CD4-positive, alpha-beta memory T cell (primary cell): ENCODE measurements at regions not wholly inside any gene's neighbourhood (a gene's known extent, or its start where the extent isn't known, plus 50 kb on each side); places are given as distances from the start of the nearest gene placed in this dataset.

Experiments
- CTCF ChIA-PET: fragments of 350-600 bp; sonication (Branson Sonifier 250); formaldehyde crosslinking; loops from one replicate; lab custom pipeline; 2021; ENCODE audit warnings: inconsistent platforms; ENCODE audit not compliant: partially characterized antibody; lab: Charles Lee
- POLR2A ChIA-PET: fragments of 350-600 bp; sonication (Branson Sonifier 250); formaldehyde crosslinking; loops from one replicate; lab custom pipeline; 2021; ENCODE audit not compliant: partially characterized antibody; lab: Charles Lee
- DNase-seq, 5 donors: peaks; one replicate each; pipeline versions ENCODE4 v3.0.0 to v3.0.0-alpha.2; 2020 to 2022; ENCODE audit warnings: mixed read lengths in 1 of 5
- H3K27ac ChIP-seq: one replicate; pipeline ENCODE4 v1.7.0; 2013; ENCODE audit warnings: low read depth, low read length
- H3K27me3 ChIP-seq: 2 replicates; pipeline ENCODE4 v1.7.0; 2013; ENCODE audit warnings: mild to moderate bottlenecking, low read length, moderate library complexity; ENCODE audit not compliant: insufficient read depth
- H3K36me3 ChIP-seq: 2 replicates; pipeline ENCODE4 v1.7.0; 2013; ENCODE audit warnings: mild to moderate bottlenecking, low read length, moderate library complexity; ENCODE audit not compliant: insufficient read depth
- H3K4me1 ChIP-seq: 2 replicates; pipeline ENCODE4 v1.7.0; 2013; ENCODE audit warnings: mild to moderate bottlenecking, low read length, moderate library complexity; ENCODE audit not compliant: insufficient read depth
- H3K4me3 ChIP-seq, 2 donors: one replicate each; pipeline ENCODE4 v1.7.0; 2013; ENCODE audit warnings: low read length in 2 of 2, mild to moderate bottlenecking in 1 of 2
- H3K9me3 ChIP-seq, 2 donors: one replicate each; pipeline ENCODE4 v1.7.0; 2013; ENCODE audit warnings: low read length in 2 of 2, control low read depth in 1 of 2; ENCODE audit not compliant: control insufficient read depth in 1 of 2
- H3K27ac Mint-ChIP-seq, 7 donors: one replicate each; pipeline ENCODE4 v1.8.0; 2020 to 2021; ENCODE audit warnings: mixed read lengths in 7 of 7, mild to moderate bottlenecking in 6 of 7, inconsistent platforms in 3 of 7, moderate library complexity in 3 of 7
- H3K27me3 Mint-ChIP-seq, 2 donors: one replicate each; pipeline ENCODE4 v1.8.0; 2020 to 2021; ENCODE audit warnings: mixed read lengths in 2 of 2
- H3K36me3 Mint-ChIP-seq, 2 donors: one replicate each; pipeline ENCODE4 v1.8.0; 2020 to 2021; ENCODE audit warnings: mixed read lengths in 2 of 2, inconsistent platforms in 1 of 2, mild to moderate bottlenecking in 1 of 2
- H3K4me1 Mint-ChIP-seq, 4 donors: one replicate each; pipeline ENCODE4 v1.8.0; 2020 to 2021; ENCODE audit warnings: mixed read lengths in 4 of 4, mild to moderate bottlenecking in 1 of 4
- H3K4me3 Mint-ChIP-seq, 8 donors: one replicate each; pipeline ENCODE4 v1.8.0; 2020 to 2021; ENCODE audit warnings: mixed read lengths in 8 of 8, mild to moderate bottlenecking in 7 of 8, moderate library complexity in 6 of 8, inconsistent platforms in 3 of 8
- H3K9me3 Mint-ChIP-seq, 8 donors: one replicate each; pipeline ENCODE4 v1.8.0; 2020 to 2021; ENCODE audit warnings: mixed read lengths in 8 of 8, mild to moderate bottlenecking in 5 of 8, inconsistent platforms in 3 of 8, moderate library complexity in 1 of 8
- intact Hi-C: fragments of 100-400 bp; cut with micrococcal nuclease; formaldehyde crosslinking; loops from one replicate; pipeline ENCODE4 v1.15.1; 2023

DNA sequence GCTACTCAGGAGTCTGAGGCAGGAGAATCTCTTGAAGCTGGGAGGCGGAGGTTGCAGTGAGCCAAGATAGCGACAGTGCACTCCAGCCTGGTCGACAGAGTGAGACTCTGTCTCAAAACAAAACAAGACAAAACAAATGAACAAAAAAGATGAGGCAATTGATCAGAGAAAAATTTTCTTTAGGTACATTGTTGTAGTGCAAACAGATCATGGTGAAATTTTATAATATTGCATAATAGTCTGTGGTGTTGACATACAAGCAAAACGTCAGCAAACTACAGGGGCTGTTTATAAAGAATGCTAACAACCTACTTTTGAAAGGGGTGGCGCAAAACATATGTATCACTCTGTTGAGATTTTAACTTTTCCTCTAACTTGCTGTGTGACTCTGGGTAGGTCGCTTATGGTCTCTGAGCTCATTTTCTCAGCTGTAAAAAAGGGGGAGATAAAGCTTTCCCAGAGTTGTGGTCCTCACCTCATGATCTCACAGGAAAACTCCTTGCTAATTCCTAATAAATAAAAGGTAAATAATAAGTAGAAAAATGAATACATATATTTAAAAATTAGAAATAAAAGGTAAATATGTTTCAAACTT lies 64.8 kb upstream of the NUP160 start:
- POLR2A ChIA-PET: no interaction called here
- H3K36me3 Mint-ChIP-seq: no peaks in the 10 kb centered on the region
- no peak overlapping the region for H3K27ac ChIP-seq
- H3K27me3 Mint-ChIP-seq: no peaks in the 10 kb centered on the region
- intact Hi-C loops: no loop called here
- peaks cover 33% of the 10 kb centered on the region for H3K4me1 ChIP-seq
- H3K27ac Mint-ChIP-seq: peak overlapping the region in 2 of 7 donors; percentile 25 to 51
- H3K4me3 Mint-ChIP-seq: no peak overlapping the region
- H3K9me3 Mint-ChIP-seq: no peaks in the 10 kb centered on the region
- CTCF ChIA-PET: interaction anchor here (0.6 kb wide), 1 partner anchor 23 kb away, joined by 4 read pairs; no protein-coding TSS in a partner anchor
- H3K4me3 ChIP-seq: no peak overlapping the region
- H3K4me1 Mint-ChIP-seq: peaks cover 25 to 65% (median 43%) of the 10 kb centered on the region in 4 donors
- DNase-seq: no peak
- no peaks in the 10 kb centered on the region for H3K27me3 ChIP-seq
- H3K36me3 ChIP-seq: no peaks in the 10 kb centered on the region
- no peaks in the 10 kb centered on the region for H3K9me3 ChIP-seq

DNA sequence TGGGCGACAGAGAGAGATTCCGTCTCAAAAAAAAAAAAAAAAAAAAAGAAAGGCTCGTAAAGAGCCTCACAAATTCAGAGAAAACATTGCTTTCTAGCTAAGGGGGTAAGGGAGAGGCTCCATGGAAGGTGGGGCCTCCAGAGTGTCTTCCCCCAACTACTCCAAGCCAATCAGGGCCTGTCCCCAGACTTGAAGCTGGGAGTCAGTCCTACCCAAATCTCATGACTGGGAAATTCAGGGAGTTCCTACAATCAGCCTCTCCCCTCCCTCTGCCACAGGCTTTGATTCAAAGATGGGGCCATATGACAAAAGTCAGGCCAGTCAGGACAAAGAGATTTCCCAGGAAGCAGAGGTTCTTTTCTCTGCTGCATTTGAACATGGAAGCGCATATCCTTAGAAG lies 63.0 kb upstream of the NUP160 start:
- Mint-ChIP-seq H3K36me3 (no peaks in the 10 kb centered on the region), H3K27ac (peak overlapping the region in 3 of 7 donors; percentile 61 to 84 (median 77)), H3K4me3 (peak overlapping the region in 1 of 8 donors; percentile 44), H3K9me3 (no peaks in the 10 kb centered on the region), H3K4me1 (peaks cover 23 to 51% (median 37%) of the 10 kb centered on the region in 4 donors), H3K27me3 (no peaks in the 10 kb centered on the region)
- Histone ChIP-seq H3K27me3 (no peaks in the 10 kb centered on the region), H3K9me3 (no peaks in the 10 kb centered on the region), H3K4me1 (peaks cover 27% of the 10 kb centered on the region), H3K36me3 (no peaks in the 10 kb centered on the region), H3K27ac (no peak overlapping the region), H3K4me3 (no peak overlapping the region)
- CTCF ChIA-PET: no interaction called here
- DNase-seq: no peak
- intact Hi-C loops: no loop called here
- POLR2A ChIA-PET: no interaction called here

DNA sequence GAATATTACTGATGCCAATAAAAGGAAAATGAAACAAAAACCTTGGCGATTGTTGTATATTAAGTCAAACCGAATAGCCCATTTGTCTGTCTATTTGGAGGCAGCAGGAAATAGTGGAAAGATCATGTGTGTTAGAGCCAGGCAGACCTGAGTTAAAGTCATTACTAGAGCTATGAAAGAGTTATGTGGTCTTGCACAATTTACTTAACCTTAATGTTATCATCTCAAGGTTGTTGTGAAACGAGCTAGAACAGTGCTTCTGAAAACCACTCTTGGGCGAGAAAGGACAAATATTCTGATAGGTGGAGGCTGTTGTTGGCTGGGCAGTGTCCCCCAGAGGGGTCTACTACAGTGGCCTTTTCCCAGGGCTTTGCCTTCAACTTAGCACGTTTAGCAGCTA lies 60.0 kb upstream of the NUP160 start:
- Mint-ChIP-seq H3K4me3 (no peak overlapping the region), H3K27me3 (no peaks in the 10 kb centered on the region), H3K9me3 (no peaks in the 10 kb centered on the region), H3K4me1 (peaks cover 6 to 25% (median 17%) of the 10 kb centered on the region in 4 donors), H3K36me3 (no peaks in the 10 kb centered on the region), H3K27ac (no peak overlapping the region)
- DNase-seq: no peak
- Histone ChIP-seq H3K27ac (no peak overlapping the region), H3K4me3 (no peak overlapping the region), H3K36me3 (no peaks in the 10 kb centered on the region), H3K9me3 (no peaks in the 10 kb centered on the region), H3K4me1 (no peaks in the 10 kb centered on the region), H3K27me3 (no peaks in the 10 kb centered on the region)
- POLR2A ChIA-PET: interaction anchor here (0.7 to 1.6 kb wide), 3 partner anchors 8 to 23 kb away, joined by 3 to 6 read pairs (median 4); no protein-coding TSS in a partner anchor
- CTCF ChIA-PET: interaction anchor here (1.3 to 2.0 kb wide), 3 partner anchors 26 to 200 kb away, joined by 4 to 8 read pairs (median 5); no protein-coding TSS in a partner anchor
- intact Hi-C loops: no loop called here

DNA sequence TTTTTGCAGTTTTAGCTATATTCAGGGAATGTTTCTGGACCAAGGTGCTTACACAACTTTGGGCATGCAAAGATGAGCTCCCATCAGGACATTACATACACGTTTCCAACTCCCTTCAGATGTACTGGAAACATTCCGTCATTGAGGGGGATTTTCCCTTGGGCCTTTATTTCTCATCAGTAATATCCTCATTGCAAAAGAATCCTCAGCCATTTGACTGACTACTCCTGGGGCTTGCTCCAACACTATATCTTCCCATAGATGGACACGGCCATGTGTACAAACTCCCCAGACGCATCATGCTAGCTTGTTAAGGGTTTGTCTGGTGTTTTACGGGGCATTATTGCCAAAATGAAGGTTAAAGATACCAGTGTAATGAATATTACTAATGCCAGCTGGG lies 59.3 kb upstream of the NUP160 start:
- DNase-seq: no peak
- Histone ChIP-seq H3K4me3 (no peak overlapping the region), H3K36me3 (no peaks in the 10 kb centered on the region), H3K9me3 (no peaks in the 10 kb centered on the region), H3K4me1 (no peaks in the 10 kb centered on the region), H3K27me3 (no peaks in the 10 kb centered on the region), H3K27ac (no peak overlapping the region)
- H3K27me3 Mint-ChIP-seq: no peaks in the 10 kb centered on the region
- ChIA-PET CTCF (interaction anchor here (1.3 to 2.0 kb wide), 3 partner anchors 27 to 200 kb away, joined by 4 to 8 read pairs (median 5); no protein-coding TSS in a partner anchor), POLR2A (interaction anchor here (0.7 to 1.6 kb wide), 2 partner anchors 9 to 13 kb away, joined by 4 to 6 read pairs; no protein-coding TSS in a partner anchor)
- no peaks in the 10 kb centered on the region for H3K9me3 Mint-ChIP-seq
- intact Hi-C loops: no loop called here
- no peaks in the 10 kb centered on the region for H3K36me3 Mint-ChIP-seq
- H3K27ac Mint-ChIP-seq: no peak overlapping the region
- no peak overlapping the region for H3K4me3 Mint-ChIP-seq
- H3K4me1 Mint-ChIP-seq: peaks cover 6 to 21% (median 14%) of the 10 kb centered on the region in 4 donors

DNA sequence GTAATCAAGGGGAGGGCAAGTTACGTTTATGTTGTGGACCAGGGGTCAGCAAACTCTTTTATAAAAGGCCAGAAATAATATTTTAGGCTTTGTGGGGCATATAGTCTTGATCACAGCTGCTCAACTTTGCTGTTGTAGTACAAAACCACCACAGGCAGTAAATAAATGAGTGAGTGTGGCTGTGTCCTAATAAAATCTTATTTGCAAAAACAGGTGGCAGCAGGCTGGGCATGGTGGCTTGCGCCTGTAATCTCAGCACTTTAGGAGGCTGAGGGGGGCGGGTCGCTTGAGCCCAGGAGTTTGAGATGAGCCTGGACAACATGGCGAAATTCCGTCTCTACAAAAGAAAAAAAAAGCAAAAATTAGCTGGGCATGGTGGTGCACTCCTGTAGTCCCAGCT lies 57.9 kb upstream of the NUP160 start:
- intact Hi-C loops: no loop called here
- Mint-ChIP-seq H3K4me1 (peaks cover 4 to 15% (median 7%) of the 10 kb centered on the region in 4 donors), H3K4me3 (peak overlapping the region in 3 of 8 donors; percentile 59 to 66 (median 65)), H3K9me3 (no peaks in the 10 kb centered on the region), H3K27me3 (no peaks in the 10 kb centered on the region), H3K36me3 (no peaks in the 10 kb centered on the region), H3K27ac (no peak overlapping the region)
- Histone ChIP-seq H3K4me1 (no peaks in the 10 kb centered on the region), H3K27ac (no peak overlapping the region), H3K4me3 (no peak overlapping the region), H3K27me3 (no peaks in the 10 kb centered on the region), H3K36me3 (no peaks in the 10 kb centered on the region), H3K9me3 (no peaks in the 10 kb centered on the region)
- CTCF ChIA-PET: interaction anchor here (0.6 kb wide), 1 partner anchor 35 kb away, joined by 3 read pairs; no protein-coding TSS in a partner anchor
- POLR2A ChIA-PET: no interaction called here
- no peak for DNase-seq

DNA sequence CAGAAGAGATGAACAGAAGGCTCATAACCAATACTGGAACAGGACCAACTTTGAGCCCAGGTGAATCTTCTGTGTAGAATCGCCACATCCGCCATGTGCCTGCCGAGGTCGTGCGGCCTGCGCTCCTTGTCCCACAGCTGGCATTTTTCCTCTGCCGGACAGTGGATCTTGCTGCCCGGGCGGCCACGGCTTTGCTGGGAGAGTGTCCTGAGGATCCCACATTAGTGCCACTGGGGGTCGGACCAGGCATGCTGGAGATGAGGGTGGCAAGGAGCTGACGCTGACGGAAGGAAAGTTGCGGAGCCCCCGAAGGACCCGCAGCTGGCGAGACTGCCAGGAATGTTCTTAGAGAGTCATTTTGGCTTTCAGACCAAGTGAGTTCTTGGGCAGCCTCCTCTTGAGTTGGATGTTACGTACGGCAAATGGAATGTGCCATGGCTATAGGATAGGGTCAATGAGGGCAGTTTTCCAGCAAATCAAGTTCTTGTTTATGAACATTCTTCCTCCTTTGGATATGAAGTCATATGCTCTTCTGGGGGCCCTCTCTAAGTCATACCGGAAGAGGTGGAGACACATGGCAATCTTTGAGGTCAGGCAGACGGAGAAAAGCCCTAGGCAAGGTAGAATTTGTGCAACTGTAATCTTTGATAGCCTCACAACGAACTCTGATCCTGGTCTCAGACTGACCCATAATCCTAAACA lies 57.4 kb upstream of the NUP160 start:
- peak overlapping the region in 1 of 7 donors; percentile 7 for H3K27ac Mint-ChIP-seq
- no peak overlapping the region for H3K4me3 ChIP-seq
- intact Hi-C loops: no loop called here

DNA sequence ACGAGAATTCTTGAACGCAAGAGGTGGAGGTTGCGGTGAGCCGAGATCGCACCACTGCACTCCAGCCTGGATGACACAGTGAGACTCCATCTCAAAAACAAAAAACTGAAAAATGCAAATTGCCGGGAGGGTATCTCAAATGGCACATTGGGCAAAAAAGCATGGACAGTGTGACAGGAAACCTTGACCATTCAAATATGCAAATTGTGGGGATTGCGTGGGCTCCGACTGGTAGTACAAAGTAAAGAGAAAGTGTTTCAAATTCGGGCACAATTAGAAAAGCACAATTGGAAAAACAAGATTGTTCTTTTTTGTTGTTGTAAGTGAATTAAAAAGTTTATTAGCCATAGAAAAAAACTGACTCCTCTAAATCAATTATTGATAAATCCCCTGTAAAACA lies 56.7 kb upstream of the NUP160 start:
- Mint-ChIP-seq H3K27me3 (no peaks in the 10 kb centered on the region), H3K36me3 (no peaks in the 10 kb centered on the region), H3K4me3 (no peak overlapping the region), H3K9me3 (no peaks in the 10 kb centered on the region), H3K27ac (no peak overlapping the region), H3K4me1 (peaks cover 9 to 22% (median 13%) of the 10 kb centered on the region in 4 donors)
- H3K9me3 ChIP-seq: no peaks in the 10 kb centered on the region
- H3K4me1 ChIP-seq: peaks cover 6% of the 10 kb centered on the region
- CTCF ChIA-PET: interaction anchor here (0.9 kb wide), 1 partner anchor 28 kb away, joined by 3 read pairs; no protein-coding TSS in a partner anchor
- POLR2A ChIA-PET: no interaction called here
- no peak overlapping the region for H3K4me3 ChIP-seq
- no peak overlapping the region for H3K27ac ChIP-seq
- intact Hi-C loops: no loop called here
- H3K36me3 ChIP-seq: no peaks in the 10 kb centered on the region
- no peak for DNase-seq
- H3K27me3 ChIP-seq: no peaks in the 10 kb centered on the region

More for the DNA sequence above, 57.4 kb upstream of the NUP160 start:
- Mint-ChIP-seq H3K4me3 (peak overlapping the region in 3 of 8 donors; percentile 59 to 66 (median 65)), H3K27me3 (no peaks in the 10 kb centered on the region), H3K9me3 (no peaks in the 10 kb centered on the region), H3K36me3 (no peaks in the 10 kb centered on the region), H3K4me1 (peaks cover 4 to 15% (median 7%) of the 10 kb centered on the region in 4 donors)
- Histone ChIP-seq H3K27me3 (no peaks in the 10 kb centered on the region), H3K27ac (no peak overlapping the region), H3K4me1 (no peaks in the 10 kb centered on the region), H3K36me3 (no peaks in the 10 kb centered on the region), H3K9me3 (no peaks in the 10 kb centered on the region)
- POLR2A ChIA-PET: no interaction called here
- no peak for DNase-seq
- CTCF ChIA-PET: interaction anchor here (0.6 kb wide), 1 partner anchor 34 kb away, joined by 3 read pairs; no protein-coding TSS in a partner anchor
